ENCODE measurements at regions not wholly inside any gene's neighbourhood (a gene's known extent, or its start where the extent isn't known, plus 50 kb on each side); places are given as distances from the start of the nearest gene placed in this dataset.
"Not testable (repeated sequence)": the region's sequence is repeated elsewhere in the genome, so short reads cannot be mapped to it uniquely, and the experiment has no call there.

GRCh38 chrX:137878401-137878800 is 312.5 kb downstream of the ZIC3 start:
- Histone ChIP-seq H3K4me3 (no peak overlapping the region), H3K27ac (no peak overlapping the region)

GRCh38 chrX:137882960-137883359 is 317.0 kb downstream of the ZIC3 start:
- TF ChIP-seq CTCF (IDR thresholded peaks at IDR 0.05) = no peak
- intact Hi-C loops (cut with DNase I) = no loop called here
- H3K9me3 ChIP-seq = no peaks in the 10 kb centered on the region
- no peak for DNase-seq (ENCODE audit: low spot score in 2 of 2)
- H3K4me3 ChIP-seq = no peak overlapping the region
- no peaks in the 10 kb centered on the region for H3K27me3 ChIP-seq
- H3K36me3 ChIP-seq = no peaks in the 10 kb centered on the region
- no peak overlapping the region for H3K27ac ChIP-seq
- H3K4me1 ChIP-seq = no peaks in the 10 kb centered on the region

More at GRCh38 chrX:137878401-137878800, 312.5 kb downstream of the ZIC3 start:
- DNase-seq (ENCODE audit: low spot score in 2 of 2) = no peak
- Histone ChIP-seq H3K9me3 (no peaks in the 10 kb centered on the region), H3K36me3 (no peaks in the 10 kb centered on the region), H3K27me3 (no peaks in the 10 kb centered on the region), H3K4me1 (no peaks in the 10 kb centered on the region)
- intact Hi-C loops (cut with DNase I) = no loop called here
- TF ChIP-seq CTCF (IDR thresholded peaks at IDR 0.05) = no peak

GRCh38 chrX:137884813-137885212 is 318.9 kb downstream of the ZIC3 start:
- intact Hi-C loops (cut with DNase I); H3K4me1 ChIP-seq; H3K4me3 ChIP-seq; H3K9me3 ChIP-seq; H3K36me3 ChIP-seq; H3K27me3 ChIP-seq; H3K27ac ChIP-seq; DNase-seq (ENCODE audit: low spot score in 2 of 2): not testable (repeated sequence)

GRCh38 chrX:137891431-137891830 is 325.5 kb downstream of the ZIC3 start:
- H3K36me3 ChIP-seq = no peaks in the 10 kb centered on the region
- no peak overlapping the region for H3K27ac ChIP-seq
- H3K27me3 ChIP-seq = no peaks in the 10 kb centered on the region
- TF ChIP-seq CTCF (IDR thresholded peaks at IDR 0.05) = no peak
- H3K4me1 ChIP-seq = no peaks in the 10 kb centered on the region
- H3K4me3 ChIP-seq = no peak overlapping the region
- intact Hi-C loops (cut with DNase I) = no loop called here
- H3K9me3 ChIP-seq = no peaks in the 10 kb centered on the region
- DNase-seq (ENCODE audit: low spot score in 2 of 2) = no peak

GRCh38 chrX:137896123-137896522 is 330.2 kb downstream of the ZIC3 start:
- H3K4me1 ChIP-seq = no peaks in the 10 kb centered on the region
- TF ChIP-seq CTCF (IDR thresholded peaks at IDR 0.05) = no peak
- no peak overlapping the region for H3K27ac ChIP-seq
- no peaks in the 10 kb centered on the region for H3K36me3 ChIP-seq
- H3K27me3 ChIP-seq = no peaks in the 10 kb centered on the region
- no peak for DNase-seq (ENCODE audit: low spot score in 2 of 2)
- intact Hi-C loops (cut with DNase I) = no loop called here
- no peak overlapping the region for H3K4me3 ChIP-seq
- H3K9me3 ChIP-seq = no peaks in the 10 kb centered on the region

GRCh38 chrX:137915466-137915865 is 349.5 kb downstream of the ZIC3 start:
- no peak overlapping the region for H3K27ac ChIP-seq
- H3K4me3 ChIP-seq = no peak overlapping the region
- H3K4me1 ChIP-seq = no peaks in the 10 kb centered on the region
- no peaks in the 10 kb centered on the region for H3K27me3 ChIP-seq
- intact Hi-C loops (cut with DNase I) = no loop called here
- no peaks in the 10 kb centered on the region for H3K36me3 ChIP-seq
- H3K9me3 ChIP-seq = no peaks in the 10 kb centered on the region
- no peak for DNase-seq (ENCODE audit: low spot score in 2 of 2)
- TF ChIP-seq CTCF (IDR thresholded peaks at IDR 0.05) = no peak
